K562 (cell line): ENCODE measurements at regions not wholly inside any gene's neighbourhood (a gene's known extent, or its start where the extent isn't known, plus 50 kb on each side); places are given as distances from the start of the nearest gene placed in this dataset.

Experiments
- BCL6 ChIP-seq: fragments of 250-450 bp; sonication (Bioruptor Pico); IDR thresholded peaks from 2 replicates; pipeline ENCODE4 v1.4.0; 2020
- CREM ChIP-seq: IDR thresholded peaks from 2 replicates; pipeline ENCODE4 v1.6.1; 2014; ENCODE audit warnings: antibody characterized with exemption, low read depth
- DACH1 ChIP-seq: fragments of 450-650 bp; IDR thresholded peaks from 2 replicates; pipeline ENCODE4 v1.6.1; 2018; ENCODE audit not compliant: partially characterized antibody
- KDM1A ChIP-seq, 2 experiments: fragments of 450-650 bp; IDR thresholded peaks; 2 replicates each; pipeline ENCODE4 v1.6.1; 2016; ENCODE audit warnings: mild to moderate bottlenecking in 2 of 2
- NCOR1 ChIP-seq: fragments of 450-650 bp; IDR thresholded peaks from 2 replicates; pipeline ENCODE4 v1.6.1; 2016; ENCODE audit warnings: mild to moderate bottlenecking, moderate library complexity
- PHB2 ChIP-seq: fragments of 450-650 bp; IDR thresholded peaks from 2 replicates; pipeline ENCODE4 v1.6.1; 2017; ENCODE audit warnings: low read depth
- POLR2A ChIP-seq: fragments of 450-650 bp; conservative IDR thresholded peaks from 2 replicates; pipeline ENCODE4 v1.6.1; 2016
- POLR2AphosphoS5 ChIP-seq: IDR thresholded peaks from 2 replicates; pipeline ENCODE4 v1.6.1; 2011; ENCODE audit warnings: mild to moderate bottlenecking, low read depth, low read length, moderate library complexity; ENCODE audit not compliant: control insufficient read depth, insufficient read depth
- RFX5 ChIP-seq: IDR thresholded peaks from 2 replicates; pipeline ENCODE4 v1.6.1; 2011; ENCODE audit warnings: low read depth, mild to moderate bottlenecking, improper control_type of control experiment, low read length
- YBX1 ChIP-seq: fragments of 450-650 bp; IDR thresholded peaks from 2 replicates; pipeline ENCODE4 v1.7.1; 2016; ENCODE audit warnings: mild to moderate bottlenecking
- YY1 ChIP-seq, 3 experiments: IDR thresholded peaks; 2 replicates each; pipeline ENCODE4 v1.6.1; 2011; ENCODE audit warnings: low read length in 2 of 3, mild to moderate bottlenecking in 2 of 3, moderate library complexity in 2 of 3, borderline replicate concordance in 1 of 3, control low read depth in 1 of 3, low read depth in 1 of 3; ENCODE audit not compliant: insufficient read depth in 3 of 3, insufficient replicate concordance in 2 of 3, control insufficient read depth in 1 of 3, insufficient read length in 1 of 3; ENCODE audit errors: extremely low read depth in 1 of 3
- TF ChIP-seq, protein P1 (sequence below), 3 experiments: IDR thresholded peaks in 2 of 3; conservative IDR thresholded peaks in 1 of 3; 2 replicates each; pipeline ENCODE4 v1.5.1; 2011 to 2012; ENCODE audit warnings: low read length in 3 of 3, mild to moderate bottlenecking in 3 of 3, control low read depth in 2 of 3, improper control_type of control experiment in 1 of 3, inconsistent platforms in 1 of 3, low read depth in 1 of 3, mixed read lengths in 1 of 3, moderate library complexity in 1 of 3; ENCODE audit not compliant: insufficient read depth in 2 of 3
- TF ChIP-seq, protein P2 (sequence below): sonication (generic); formaldehyde crosslinking; IDR thresholded peaks from 2 replicates; pipeline ENCODE4 v1.9.0; 2022; ENCODE audit warnings: mild to moderate bottlenecking, missing genetic modification reagents

DNA sequence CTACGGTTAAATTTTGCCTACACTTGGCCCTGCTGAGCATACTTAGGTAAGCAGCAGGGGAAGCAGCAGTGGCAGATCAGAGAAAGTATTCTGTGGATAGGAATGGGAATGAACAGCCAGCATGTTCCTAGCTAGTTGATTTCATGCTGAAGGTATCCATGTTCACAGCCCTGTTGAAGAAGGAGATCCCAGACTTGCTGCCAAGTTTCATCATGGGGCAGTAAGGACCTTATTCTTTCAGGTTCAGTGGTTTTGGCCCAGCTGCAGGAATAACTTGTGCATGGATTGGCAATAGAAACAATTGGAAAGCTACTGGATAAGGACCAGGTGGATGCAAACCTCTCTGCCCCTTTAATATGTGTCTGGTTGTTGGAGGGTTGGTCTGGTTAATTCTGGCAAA is 98.2 kb upstream of the TMEM178A start:
- TF ChIP-seq KDM1A (IDR thresholded peaks at IDR 0.05) (no peak), DACH1 (no peak), CREM (no peak), POLR2A (no peak), YBX1 (no peak), RFX5 (no peak), YY1 (IDR thresholded peaks at IDR 0.05; ENCODE audit: borderline replicate concordance in 1 of 3, control insufficient read depth in 1 of 3, extremely low read depth in 1 of 3, insufficient read depth in 3 of 3, insufficient read length in 1 of 3, insufficient replicate concordance in 2 of 3, low read depth in 1 of 3, low read length in 2 of 3) (no peak), NCOR1 (no peak), POLR2AphosphoS5 (no peak), BCL6 (no peak), PHB2 (no peak)
- TF ChIP-seq, protein P1, sequence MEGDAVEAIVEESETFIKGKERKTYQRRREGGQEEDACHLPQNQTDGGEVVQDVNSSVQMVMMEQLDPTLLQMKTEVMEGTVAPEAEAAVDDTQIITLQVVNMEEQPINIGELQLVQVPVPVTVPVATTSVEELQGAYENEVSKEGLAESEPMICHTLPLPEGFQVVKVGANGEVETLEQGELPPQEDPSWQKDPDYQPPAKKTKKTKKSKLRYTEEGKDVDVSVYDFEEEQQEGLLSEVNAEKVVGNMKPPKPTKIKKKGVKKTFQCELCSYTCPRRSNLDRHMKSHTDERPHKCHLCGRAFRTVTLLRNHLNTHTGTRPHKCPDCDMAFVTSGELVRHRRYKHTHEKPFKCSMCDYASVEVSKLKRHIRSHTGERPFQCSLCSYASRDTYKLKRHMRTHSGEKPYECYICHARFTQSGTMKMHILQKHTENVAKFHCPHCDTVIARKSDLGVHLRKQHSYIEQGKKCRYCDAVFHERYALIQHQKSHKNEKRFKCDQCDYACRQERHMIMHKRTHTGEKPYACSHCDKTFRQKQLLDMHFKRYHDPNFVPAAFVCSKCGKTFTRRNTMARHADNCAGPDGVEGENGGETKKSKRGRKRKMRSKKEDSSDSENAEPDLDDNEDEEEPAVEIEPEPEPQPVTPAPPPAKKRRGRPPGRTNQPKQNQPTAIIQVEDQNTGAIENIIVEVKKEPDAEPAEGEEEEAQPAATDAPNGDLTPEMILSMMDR (IDR thresholded peaks at IDR 0.05 in 2 of 3, conservative IDR thresholded peaks at IDR 0.05 in 1 of 3; ENCODE audit: insufficient read depth in 2 of 3, low read depth in 1 of 3, low read length in 3 of 3) = no peak
- TF ChIP-seq, protein P2, sequence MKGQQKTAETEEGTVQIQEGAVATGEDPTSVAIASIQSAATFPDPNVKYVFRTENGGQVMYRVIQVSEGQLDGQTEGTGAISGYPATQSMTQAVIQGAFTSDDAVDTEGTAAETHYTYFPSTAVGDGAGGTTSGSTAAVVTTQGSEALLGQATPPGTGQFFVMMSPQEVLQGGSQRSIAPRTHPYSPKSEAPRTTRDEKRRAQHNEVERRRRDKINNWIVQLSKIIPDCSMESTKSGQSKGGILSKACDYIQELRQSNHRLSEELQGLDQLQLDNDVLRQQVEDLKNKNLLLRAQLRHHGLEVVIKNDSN (CRISPR knock-in tag) = no peak
